Effector memory CD4-positive, alpha-beta T cell (primary cell): ENCODE measurements at regions not wholly inside any gene's neighbourhood (a gene's known extent, or its start where the extent isn't known, plus 50 kb on each side); places are given as distances from the start of the nearest gene placed in this dataset.
"Not testable (repeated sequence)": the region's sequence is repeated elsewhere in the genome, so short reads cannot be mapped to it uniquely, and the experiment has no call there.

Experiments used
- DNase-seq, 3 donors: peaks; one replicate each; pipeline ENCODE4 v3.0.0-alpha.2; 2020
- H3K27ac ChIP-seq: 2 replicates; pipeline ENCODE4 v1.7.0; 2013; ENCODE audit warnings: mild to moderate bottlenecking, low read length, moderate library complexity; ENCODE audit not compliant: insufficient read depth, poor library complexity, severe bottlenecking
- H3K27me3 ChIP-seq: replicated peaks from 2 replicates; pipeline ENCODE4 v1.7.0; 2013; ENCODE audit warnings: mild to moderate bottlenecking, low read length; ENCODE audit not compliant: insufficient read depth, control insufficient read depth, poor library complexity, severe bottlenecking
- H3K36me3 ChIP-seq: 2 replicates; pipeline ENCODE4 v1.7.0; 2013; ENCODE audit warnings: mild to moderate bottlenecking, low read length, moderate library complexity; ENCODE audit not compliant: control insufficient read depth, insufficient read depth
- H3K4me1 ChIP-seq: 2 replicates; pipeline ENCODE4 v1.7.0; 2013; ENCODE audit warnings: low read length, mild to moderate bottlenecking; ENCODE audit not compliant: control insufficient read depth, insufficient read depth, poor library complexity, severe bottlenecking
- H3K4me3 ChIP-seq: 2 replicates; pipeline ENCODE4 v1.7.0; 2013; ENCODE audit warnings: low read length, low read depth, mild to moderate bottlenecking; ENCODE audit not compliant: insufficient read depth, poor library complexity, severe bottlenecking
- H3K9me3 ChIP-seq: 2 replicates; pipeline ENCODE4 v1.7.0; 2013; ENCODE audit warnings: mild to moderate bottlenecking, low read length, moderate library complexity; ENCODE audit not compliant: control insufficient read depth

- no peaks in the 10 kb centered on the region for H3K9me3 ChIP-seq
- DNase-seq = no peak
- peaks cover 7% of the 10 kb centered on the region for H3K36me3 ChIP-seq
These were observed 129.0 kb downstream of the CRYBB2 start for GRCh38 chr22:25348391-25348790.

GRCh38 chr22:25348996-25349395 is 129.6 kb downstream of the CRYBB2 start:
- H3K9me3 ChIP-seq, DNase-seq, H3K4me1 ChIP-seq, H3K27me3 ChIP-seq, H3K4me3 ChIP-seq, H3K27ac ChIP-seq: not testable (repeated sequence)
- H3K36me3 ChIP-seq = peaks cover 13% of the 10 kb centered on the region

More at GRCh38 chr22:25348391-25348790, 129.0 kb downstream of the CRYBB2 start:
- no peaks in the 10 kb centered on the region for H3K27me3 ChIP-seq
- H3K4me3 ChIP-seq = no peak overlapping the region
- no peaks in the 10 kb centered on the region for H3K4me1 ChIP-seq
- H3K27ac ChIP-seq = no peak overlapping the region

- Histone ChIP-seq H3K9me3 (no peaks in the 10 kb centered on the region), H3K4me1 (no peaks in the 10 kb centered on the region), H3K4me3 (no peak overlapping the region), H3K27me3 (no peaks in the 10 kb centered on the region), H3K27ac (no peak overlapping the region), H3K36me3 (peaks cover 22% of the 10 kb centered on the region)
- no peak for DNase-seq
These were observed 131.1 kb downstream of the CRYBB2 start for GRCh38 chr22:25350551-25350971.

GRCh38 chr22:25351631-25352293 is 132.3 kb downstream of the CRYBB2 start:
- no peaks in the 10 kb centered on the region for H3K4me1 ChIP-seq
- H3K4me3 ChIP-seq = no peak overlapping the region
- no peak overlapping the region for H3K27ac ChIP-seq
- no peaks in the 10 kb centered on the region for H3K27me3 ChIP-seq
- no peak for DNase-seq
- no peaks in the 10 kb centered on the region for H3K9me3 ChIP-seq
- peaks cover 22% of the 10 kb centered on the region for H3K36me3 ChIP-seq

GRCh38 chr22:25352294-25352680 is 132.8 kb downstream of the CRYBB2 start:
- no peaks in the 10 kb centered on the region for H3K27me3 ChIP-seq
- H3K36me3 ChIP-seq = peaks cover 22% of the 10 kb centered on the region
- H3K9me3 ChIP-seq = no peaks in the 10 kb centered on the region
- H3K27ac ChIP-seq = no peak overlapping the region
- H3K4me3 ChIP-seq = no peak overlapping the region
- DNase-seq = no peak
- no peaks in the 10 kb centered on the region for H3K4me1 ChIP-seq

- Histone ChIP-seq H3K27ac (no peak overlapping the region), H3K9me3 (no peaks in the 10 kb centered on the region), H3K27me3 (no peaks in the 10 kb centered on the region), H3K4me3 (no peak overlapping the region), H3K4me1 (no peaks in the 10 kb centered on the region), H3K36me3 (peaks cover 25% of the 10 kb centered on the region)
- no peak for DNase-seq
These were observed 134.3 kb downstream of the CRYBB2 start for GRCh38 chr22:25353516-25354445.

GRCh38 chr22:25354456-25354855 is 135.0 kb downstream of the CRYBB2 start:
- Histone ChIP-seq H3K36me3 (peaks cover 27% of the 10 kb centered on the region), H3K4me1 (no peaks in the 10 kb centered on the region), H3K9me3 (no peaks in the 10 kb centered on the region), H3K4me3 (no peak overlapping the region), H3K27ac (no peak overlapping the region), H3K27me3 (no peaks in the 10 kb centered on the region)
- no peak for DNase-seq

GRCh38 chr22:25357132-25357455 is 137.7 kb downstream of the CRYBB2 start:
- H3K9me3 ChIP-seq = no peaks in the 10 kb centered on the region
- no peaks in the 10 kb centered on the region for H3K4me1 ChIP-seq
- DNase-seq = no peak
- no peak overlapping the region for H3K4me3 ChIP-seq
- H3K36me3 ChIP-seq = peaks cover 27% of the 10 kb centered on the region
- H3K27ac ChIP-seq = no peak overlapping the region
- H3K27me3 ChIP-seq = no peaks in the 10 kb centered on the region

- no peak for DNase-seq
- no peaks in the 10 kb centered on the region for H3K27me3 ChIP-seq
- no peak overlapping the region for H3K4me3 ChIP-seq
- H3K4me1 ChIP-seq = no peaks in the 10 kb centered on the region
- H3K27ac ChIP-seq = no peak overlapping the region
- peaks cover 27% of the 10 kb centered on the region for H3K36me3 ChIP-seq
- no peaks in the 10 kb centered on the region for H3K9me3 ChIP-seq
These were observed 138.4 kb downstream of the CRYBB2 start for GRCh38 chr22:25357606-25358420.
